HepG2 (cell line): ENCODE measurements at regions not wholly inside any gene's neighbourhood (a gene's known extent, or its start where the extent isn't known, plus 50 kb on each side); places are given as distances from the start of the nearest gene placed in this dataset.

Source experiments
- ATAC-seq: fragments of 200-7000 bp; cut with Tn5 transposase; 3 replicates; pipeline ENCODE4 v1.9.1; 2020; ENCODE audit warnings: mild to moderate bottlenecking, moderate library complexity
- BruUV-seq: library from RNA; stranded (reverse); fragments of 400-500 nt; replicated peaks from 2 replicates; lab custom pipeline; 2021; lab: Mats Ljungman, UMichigan
- CTCF ChIA-PET: fragments of 300-600 bp; formaldehyde crosslinking; extraction: SDS; loops from one replicate; lab custom pipeline; 2021; ENCODE audit warnings: low total read pairs, inconsistent platforms, low intra/inter-chr PET ratio; lab: Yijun Ruan, JAX
- POLR2A ChIA-PET: fragments of 350-600 bp; sonication (Branson Sonifier 250); formaldehyde crosslinking; loops from one replicate; lab custom pipeline; 2020; ENCODE audit warnings: antibody characterized with exemption, inconsistent platforms; lab: Yijun Ruan, JAX
- DNase-seq: peaks from one replicate; pipeline ENCODE4 v3.0.0-alpha.2; 2015; ENCODE audit warnings: low spot score
- FAIRE-seq: peaks from 3 replicates; lab custom pipeline; 2011; peaks lifted over from hg19 to GRCh38; lab: Jason Lieb, UNC
- H2AFZ ChIP-seq: one replicate; pipeline ENCODE4 v1.6.1; 2011; ENCODE audit warnings: low read length, inconsistent platforms
- H3K27ac ChIP-seq: fragments of 300-600 bp; 3 replicates; pipeline ENCODE4 v1.8.0; 2011; ENCODE audit warnings: mixed run types, mild to moderate bottlenecking, mixed read lengths, low read length, inconsistent platforms; ENCODE audit not compliant: insufficient read depth; ENCODE audit errors: extremely low read length
- H3K27me3 ChIP-seq, 2 experiments: fragments of 200-600 bp in 1 of 2; 2 replicates in 1 of 2; 3 replicates in 1 of 2; pipeline versions ENCODE4 v1.6.0 to v1.8.0; 2011; ENCODE audit warnings: low read length in 2 of 2, mild to moderate bottlenecking in 2 of 2, moderate library complexity in 2 of 2, inconsistent platforms in 1 of 2; ENCODE audit not compliant: insufficient read depth in 2 of 2, control insufficient read depth in 1 of 2
- H3K36me3 ChIP-seq, 2 experiments: fragments of 200-600 bp in 1 of 2; replicated peaks in 1 of 2; 2 replicates in 1 of 2; 3 replicates in 1 of 2; pipeline versions ENCODE4 v1.5.1 to v1.8.0; 2011; ENCODE audit warnings: low read length in 2 of 2, inconsistent platforms in 1 of 2; ENCODE audit not compliant: insufficient read depth in 2 of 2, control insufficient read depth in 1 of 2
- H3K4me1 ChIP-seq: 2 replicates; pipeline ENCODE4 v1.5.1; 2012; ENCODE audit warnings: low read length, inconsistent platforms; ENCODE audit not compliant: insufficient read depth
- H3K4me2 ChIP-seq: 2 replicates; pipeline ENCODE4 v1.6.0; 2011; ENCODE audit warnings: low read depth, low read length, inconsistent platforms
- H3K4me3 ChIP-seq, 3 experiments: fragments of 200-600 bp in 1 of 3; sonication (generic), shearing (Covaris generic) in 1 of 3; replicated peaks in 1 of 3; 2 replicates each; pipeline ENCODE4 v1.5.1; 2011 to 2016; ENCODE audit warnings: low read length in 3 of 3, inconsistent platforms in 2 of 3, low read depth in 2 of 3, mild to moderate bottlenecking in 2 of 3, control low read depth in 1 of 3, mixed read lengths in 1 of 3; ENCODE audit not compliant: insufficient read depth in 1 of 3
- H3K79me2 ChIP-seq: one replicate; pipeline ENCODE4 v1.6.1; 2011; ENCODE audit warnings: low read length, inconsistent platforms; ENCODE audit not compliant: insufficient read depth
- H3K9ac ChIP-seq: 2 replicates; pipeline ENCODE4 v1.6.0; 2011; ENCODE audit warnings: mild to moderate bottlenecking, low read depth, low read length, inconsistent platforms; ENCODE audit not compliant: insufficient read depth
- H3K9me3 ChIP-seq: 2 replicates; pipeline ENCODE4 v1.5.1; 2012; ENCODE audit warnings: mild to moderate bottlenecking, low read length
- H4K20me1 ChIP-seq: 2 replicates; pipeline ENCODE4 v1.6.0; 2011; ENCODE audit warnings: inconsistent platforms, mild to moderate bottlenecking, low read length, moderate library complexity; ENCODE audit not compliant: insufficient read depth
- BORCS8-MEF2B ChIP-seq: sonication (generic); formaldehyde crosslinking; IDR thresholded peaks from 2 replicates; pipeline ENCODE4 v1.8.0; 2022; ENCODE audit warnings: mild to moderate bottlenecking, missing genetic modification reagents
- CAMTA2 ChIP-seq: sonication (generic); formaldehyde crosslinking; IDR thresholded peaks from 2 replicates; pipeline ENCODE4 v1.4.0; 2020; ENCODE audit warnings: mild to moderate bottlenecking, missing genetic modification reagents, borderline replicate concordance
- CBX5 ChIP-seq: sonication (generic); formaldehyde crosslinking; IDR thresholded peaks from 2 replicates; pipeline ENCODE4 v1.4.0; 2020; ENCODE audit warnings: missing genetic modification reagents, borderline replicate concordance
- ESRRA ChIP-seq: sonication (generic); formaldehyde crosslinking; IDR thresholded peaks from 2 replicates; pipeline ENCODE4 v1.5.1; 2020; ENCODE audit warnings: mild to moderate bottlenecking, low read depth, missing genetic modification reagents
- HNF4A ChIP-seq: sonication (generic); formaldehyde crosslinking; IDR thresholded peaks from 2 replicates; pipeline ENCODE4 v1.4.0; 2020; ENCODE audit warnings: missing genetic modification reagents
- KDM5B ChIP-seq: sonication (generic); formaldehyde crosslinking; IDR thresholded peaks from 2 replicates; pipeline ENCODE4 v1.4.0; 2020; ENCODE audit warnings: missing genetic modification reagents, mild to moderate bottlenecking, borderline replicate concordance
- KLF9 ChIP-seq: IDR thresholded peaks from 2 replicates; pipeline ENCODE4 v1.6.1; 2016; ENCODE audit warnings: low read depth
- LCORL ChIP-seq, 2 experiments: fragments of 450-650 bp in 1 of 2; sonication (generic) in 1 of 2; formaldehyde crosslinking in 1 of 2; IDR thresholded peaks; 2 replicates each; pipeline versions ENCODE4 v1.5.0 to v1.6.1; 2017 to 2020; ENCODE audit warnings: antibody characterized with exemption in 1 of 2, missing genetic modification reagents in 1 of 2
- NFKB2 ChIP-seq: sonication (generic); formaldehyde crosslinking; IDR thresholded peaks from 2 replicates; pipeline ENCODE4 v1.4.0; 2020; ENCODE audit warnings: missing genetic modification reagents, borderline replicate concordance
- SIN3A ChIP-seq: IDR thresholded peaks from 2 replicates; pipeline ENCODE4 v1.6.1; 2011; ENCODE audit warnings: low read depth, mild to moderate bottlenecking, control low read depth, low read length, borderline replicate concordance
- TBX2 ChIP-seq: sonication (generic); formaldehyde crosslinking; IDR thresholded peaks from 2 replicates; pipeline ENCODE4 v1.5.0; 2020; ENCODE audit warnings: missing genetic modification reagents, mild to moderate bottlenecking, borderline replicate concordance
- ZNF501 ChIP-seq: sonication (generic); formaldehyde crosslinking; IDR thresholded peaks from 2 replicates; pipeline ENCODE4 v1.5.1; 2020; ENCODE audit warnings: mild to moderate bottlenecking, moderate library complexity, missing genetic modification reagents
- ZNF713 ChIP-seq: sonication (generic); formaldehyde crosslinking; IDR thresholded peaks from 2 replicates; pipeline ENCODE4 v1.4.0; 2020; ENCODE audit warnings: mild to moderate bottlenecking, missing genetic modification reagents
- WGBS: methylation state at CpG from one replicate; pipeline ENCODE4 v1.1.6; 2017; ENCODE audit warnings: low lambda C conversion rate; 5-methylcytosine and 5-hydroxymethylcytosine counted together
- in situ Hi-C: cut with HindIII; loops from 2 replicates; pipeline ENCODE4 v1.10.0; 2017; ENCODE audit warnings: low pct_unique_long_range_greater_than_20kb; ENCODE audit not compliant: extremely low pct_ligation_motif_present
- intact Hi-C: fragments of 100-400 bp; cut with micrococcal nuclease; formaldehyde crosslinking; loops from one replicate; pipeline ENCODE4 v1.10.0; 2022; ENCODE audit not compliant: unreplicated experiment
- TF ChIP-seq, protein P1 (sequence below): sonication (generic); formaldehyde crosslinking; IDR thresholded peaks from 2 replicates; pipeline ENCODE4 v1.8.0; 2022; ENCODE audit warnings: mild to moderate bottlenecking, missing genetic modification reagents; ENCODE audit not compliant: insufficient replicate concordance
- TF ChIP-seq, protein P2 (sequence below): sonication (generic); formaldehyde crosslinking; IDR thresholded peaks from 2 replicates; pipeline ENCODE4 v1.4.0; 2020; ENCODE audit warnings: mild to moderate bottlenecking, missing genetic modification reagents

DNA sequence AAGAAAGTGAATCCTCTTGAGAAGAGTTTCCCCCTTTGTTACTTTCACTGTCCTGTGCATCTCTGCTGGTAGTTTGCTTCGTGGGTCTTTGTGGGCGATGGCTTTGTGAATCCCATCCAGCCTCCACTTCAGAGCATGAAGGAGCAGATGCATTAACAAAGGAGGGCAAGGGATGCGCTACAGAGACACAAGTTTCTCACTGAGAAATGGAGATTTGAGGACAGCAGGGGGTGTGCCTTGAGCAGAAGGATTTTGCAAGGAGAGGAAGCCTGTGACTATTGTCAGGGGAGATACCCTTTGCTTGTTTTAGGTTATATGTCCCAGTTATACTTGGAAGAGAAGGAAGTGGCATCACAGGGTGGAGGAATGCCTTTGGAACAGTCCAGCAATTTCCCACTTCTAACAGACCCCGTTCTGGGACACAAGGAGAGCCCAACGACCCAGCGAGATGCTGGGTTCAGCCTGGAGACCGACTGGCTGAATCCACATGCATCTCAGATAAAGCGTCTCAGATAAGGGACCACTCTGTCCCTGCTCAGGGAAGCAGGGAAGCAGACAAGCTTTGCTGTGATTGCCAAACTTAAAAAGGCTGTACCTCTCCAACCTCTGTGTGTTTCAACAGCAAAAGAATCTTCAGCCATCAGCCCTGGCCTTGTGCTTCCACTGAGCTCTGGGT is 314.6 kb upstream of the GATB start:
- H3K27ac ChIP-seq, result no peak overlapping the region
- DNase-seq (no peak), FAIRE-seq (no peak)
- POLR2A ChIA-PET, result no interaction called here
- no peak overlapping the region for H3K4me3 ChIP-seq
- TF ChIP-seq SIN3A, result no peak
- TF ChIP-seq LCORL (IDR thresholded peaks at IDR 0.05), result no peak
- TF ChIP-seq LCORL (CRISPR knock-in tag; IDR thresholded peaks at IDR 0.05), result no peak
- no peak for TF ChIP-seq ZNF501 (CRISPR knock-in tag)
- no peak for TF ChIP-seq NFKB2 (CRISPR knock-in tag)
- TF ChIP-seq, all 625 proteins: peak for 0
- peaks cover 0 to 4% of the 10 kb centered on the region in 2 experiments; a peak in 2 of 5 replicates for H3K27me3 ChIP-seq
- CTCF ChIA-PET, result no interaction called here
- WGBS, result 3% methylated on average over 7 of the region's 8 CpGs
- ATAC-seq, result no peak
- no peaks in the 10 kb centered on the region for H3K36me3 ChIP-seq
- H4K20me1 ChIP-seq, result no peaks in the 10 kb centered on the region
- no peak overlapping the region for H2AFZ ChIP-seq
- no peaks in the 10 kb centered on the region for H3K79me2 ChIP-seq
- H3K9me3 ChIP-seq, result no peaks in the 10 kb centered on the region
- BruUV-seq, result no TSS peak
- intact Hi-C loops (no loop called here), in situ Hi-C loops (no loop called here)
- 0 out of 2 replicates have a peak, but pooled peaks cover 10% of the 10 kb centered on the region for H3K4me1 ChIP-seq
- no peak overlapping the region for H3K9ac ChIP-seq
- H3K4me2 ChIP-seq, result no peak overlapping the region

DNA sequence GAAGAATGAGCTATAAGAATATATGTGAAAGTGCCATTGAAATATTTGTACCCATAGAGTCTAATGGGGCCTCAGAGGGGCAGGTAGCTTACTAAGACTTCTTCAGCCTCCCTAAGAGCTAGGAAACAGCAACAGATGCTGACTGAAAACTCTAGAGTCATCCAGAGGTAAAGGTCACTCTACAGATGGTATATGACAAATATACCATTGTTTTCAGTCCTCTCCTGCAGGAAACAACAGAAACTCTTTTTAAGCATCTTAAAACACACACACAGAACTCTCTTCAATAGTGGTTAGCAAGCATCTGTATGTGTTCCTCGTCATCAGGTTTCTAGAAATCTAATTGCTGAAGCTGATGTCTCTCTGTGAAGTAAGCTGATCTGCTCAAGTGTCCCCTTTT is 313.8 kb upstream of the GATB start:
- ChIA-PET POLR2A (no interaction called here), CTCF (no interaction called here)
- in situ Hi-C loops (no loop called here), intact Hi-C loops (no loop called here)
- no peak overlapping the region for H3K4me3 ChIP-seq
- H3K36me3 ChIP-seq, result no peaks in the 10 kb centered on the region
- FAIRE-seq (no peak), ATAC-seq (no peak), DNase-seq (no peak)
- no peak overlapping the region for H2AFZ ChIP-seq
- no peak overlapping the region for H3K27ac ChIP-seq
- H3K79me2 ChIP-seq, result no peaks in the 10 kb centered on the region
- H3K9ac ChIP-seq, result no peak overlapping the region
- WGBS, result 0% methylated on average over 1 of the region's 1 CpG
- 0 out of 2 replicates have a peak, but pooled peaks cover 10% of the 10 kb centered on the region for H3K4me1 ChIP-seq
- no peaks in the 10 kb centered on the region for H3K9me3 ChIP-seq
- H4K20me1 ChIP-seq, result no peaks in the 10 kb centered on the region
- peaks cover 0 to 4% of the 10 kb centered on the region in 2 experiments; a peak in 2 of 5 replicates for H3K27me3 ChIP-seq
- TF ChIP-seq KDM5B (CRISPR knock-in tag) (no peak), ZNF713 (CRISPR knock-in tag) (no peak), ESRRA (no peak), CAMTA2 (CRISPR knock-in tag) (no peak), LCORL (IDR thresholded peaks at IDR 0.05) (no peak), LCORL (CRISPR knock-in tag; IDR thresholded peaks at IDR 0.05) (no peak), TBX2 (CRISPR knock-in tag) (no peak), CBX5 (no peak), KLF9 (CRISPR knock-in tag) (no peak), BORCS8-MEF2B (CRISPR knock-in tag) (no peak), HNF4A (no peak)
- TF ChIP-seq, protein P1, sequence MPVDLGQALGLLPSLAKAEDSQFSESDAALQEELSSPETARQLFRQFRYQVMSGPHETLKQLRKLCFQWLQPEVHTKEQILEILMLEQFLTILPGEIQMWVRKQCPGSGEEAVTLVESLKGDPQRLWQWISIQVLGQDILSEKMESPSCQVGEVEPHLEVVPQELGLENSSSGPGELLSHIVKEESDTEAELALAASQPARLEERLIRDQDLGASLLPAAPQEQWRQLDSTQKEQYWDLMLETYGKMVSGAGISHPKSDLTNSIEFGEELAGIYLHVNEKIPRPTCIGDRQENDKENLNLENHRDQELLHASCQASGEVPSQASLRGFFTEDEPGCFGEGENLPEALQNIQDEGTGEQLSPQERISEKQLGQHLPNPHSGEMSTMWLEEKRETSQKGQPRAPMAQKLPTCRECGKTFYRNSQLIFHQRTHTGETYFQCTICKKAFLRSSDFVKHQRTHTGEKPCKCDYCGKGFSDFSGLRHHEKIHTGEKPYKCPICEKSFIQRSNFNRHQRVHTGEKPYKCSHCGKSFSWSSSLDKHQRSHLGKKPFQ, result no peak
- TF ChIP-seq, protein P2, sequence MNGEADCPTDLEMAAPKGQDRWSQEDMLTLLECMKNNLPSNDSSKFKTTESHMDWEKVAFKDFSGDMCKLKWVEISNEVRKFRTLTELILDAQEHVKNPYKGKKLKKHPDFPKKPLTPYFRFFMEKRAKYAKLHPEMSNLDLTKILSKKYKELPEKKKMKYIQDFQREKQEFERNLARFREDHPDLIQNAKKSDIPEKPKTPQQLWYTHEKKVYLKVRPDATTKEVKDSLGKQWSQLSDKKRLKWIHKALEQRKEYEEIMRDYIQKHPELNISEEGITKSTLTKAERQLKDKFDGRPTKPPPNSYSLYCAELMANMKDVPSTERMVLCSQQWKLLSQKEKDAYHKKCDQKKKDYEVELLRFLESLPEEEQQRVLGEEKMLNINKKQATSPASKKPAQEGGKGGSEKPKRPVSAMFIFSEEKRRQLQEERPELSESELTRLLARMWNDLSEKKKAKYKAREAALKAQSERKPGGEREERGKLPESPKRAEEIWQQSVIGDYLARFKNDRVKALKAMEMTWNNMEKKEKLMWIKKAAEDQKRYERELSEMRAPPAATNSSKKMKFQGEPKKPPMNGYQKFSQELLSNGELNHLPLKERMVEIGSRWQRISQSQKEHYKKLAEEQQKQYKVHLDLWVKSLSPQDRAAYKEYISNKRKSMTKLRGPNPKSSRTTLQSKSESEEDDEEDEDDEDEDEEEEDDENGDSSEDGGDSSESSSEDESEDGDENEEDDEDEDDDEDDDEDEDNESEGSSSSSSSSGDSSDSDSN (CRISPR knock-in tag), result no peak
- no TSS peak for BruUV-seq
- H3K4me2 ChIP-seq, result no peak overlapping the region
